Ishikawa (cell line): ENCODE measurements at regions not wholly inside any gene's neighbourhood (a gene's known extent, or its start where the extent isn't known, plus 50 kb on each side); places are given as distances from the start of the nearest gene placed in this dataset.

Source experiments
- CEBPB ChIP-seq: IDR thresholded peaks from 2 replicates; pipeline ENCODE4 v1.6.1; 2012
- CREB1 ChIP-seq: IDR thresholded peaks from 2 replicates; pipeline ENCODE4 v1.6.1; 2012; ENCODE audit warnings: low read depth
- EGR1 ChIP-seq: IDR thresholded peaks from 2 replicates; pipeline ENCODE4 v1.6.1; 2012
- EP300 ChIP-seq: IDR thresholded peaks from 2 replicates; pipeline ENCODE4 v1.6.1; 2012; ENCODE audit warnings: borderline replicate concordance
- FOXM1 ChIP-seq: IDR thresholded peaks from 2 replicates; pipeline ENCODE4 v1.6.1; 2012; ENCODE audit warnings: low read depth, borderline replicate concordance
- NFIC ChIP-seq: IDR thresholded peaks from 2 replicates; pipeline ENCODE4 v1.6.1; 2012
- RAD21 ChIP-seq: IDR thresholded peaks from 2 replicates; pipeline ENCODE4 v1.6.1; 2012; ENCODE audit warnings: low read depth
- TAF1 ChIP-seq: IDR thresholded peaks from 2 replicates; pipeline ENCODE4 v1.6.1; 2012; ENCODE audit warnings: low read depth, mild to moderate bottlenecking
- TCF12 ChIP-seq: IDR thresholded peaks from 2 replicates; pipeline ENCODE4 v1.6.1; 2012; ENCODE audit warnings: low read depth
- TEAD4 ChIP-seq: IDR thresholded peaks from 2 replicates; pipeline ENCODE4 v1.6.1; 2012
- YY1 ChIP-seq: IDR thresholded peaks from 2 replicates; pipeline ENCODE4 v1.6.1; 2012; ENCODE audit warnings: low read depth
- ZBTB7A ChIP-seq: IDR thresholded peaks from 2 replicates; pipeline ENCODE4 v1.6.1; 2012; ENCODE audit warnings: low read depth
- TF ChIP-seq, protein P1 (sequence below): IDR thresholded peaks from 2 replicates; pipeline ENCODE4 v1.6.1; 2012
- TF ChIP-seq, protein P2 (sequence below): IDR thresholded peaks from 2 replicates; pipeline ENCODE4 v1.6.1; 2012; ENCODE audit warnings: low read depth, mild to moderate bottlenecking
- TF ChIP-seq, protein P3 (sequence below): IDR thresholded peaks from 2 replicates; pipeline ENCODE4 v1.6.1; 2012

DNA sequence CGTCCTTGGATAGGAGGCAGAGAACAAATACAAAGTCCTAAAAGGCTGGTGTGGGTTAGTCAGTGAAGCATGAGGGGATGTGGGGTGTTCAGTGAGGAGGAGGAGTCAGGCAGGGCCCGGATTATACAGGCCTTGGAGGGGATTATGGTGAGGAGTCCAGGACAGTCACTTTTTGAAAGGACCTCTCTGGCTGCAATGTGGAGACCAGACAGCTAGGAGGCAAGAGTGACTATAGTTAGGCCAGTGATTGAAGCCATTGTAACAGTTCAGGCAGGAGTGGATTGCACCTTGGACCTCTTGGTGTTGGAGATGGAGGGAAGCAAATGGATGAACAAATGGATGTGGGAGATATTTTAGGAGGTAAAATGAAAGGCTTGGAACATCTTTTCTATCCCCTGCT lies 115.8 kb downstream of the C1orf94 start:
- TF ChIP-seq ZBTB7A (no peak), TCF12 (no peak), NFIC (no peak), FOXM1 (no peak), YY1 (no peak), RAD21 (no peak), CREB1 (no peak), CEBPB (no peak), TAF1 (no peak), EP300 (no peak), TEAD4 (no peak), EGR1 (no peak)
- TF ChIP-seq, protein P1, sequence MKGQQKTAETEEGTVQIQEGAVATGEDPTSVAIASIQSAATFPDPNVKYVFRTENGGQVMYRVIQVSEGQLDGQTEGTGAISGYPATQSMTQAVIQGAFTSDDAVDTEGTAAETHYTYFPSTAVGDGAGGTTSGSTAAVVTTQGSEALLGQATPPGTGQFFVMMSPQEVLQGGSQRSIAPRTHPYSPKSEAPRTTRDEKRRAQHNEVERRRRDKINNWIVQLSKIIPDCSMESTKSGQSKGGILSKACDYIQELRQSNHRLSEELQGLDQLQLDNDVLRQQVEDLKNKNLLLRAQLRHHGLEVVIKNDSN = no peak
- TF ChIP-seq, protein P2, sequence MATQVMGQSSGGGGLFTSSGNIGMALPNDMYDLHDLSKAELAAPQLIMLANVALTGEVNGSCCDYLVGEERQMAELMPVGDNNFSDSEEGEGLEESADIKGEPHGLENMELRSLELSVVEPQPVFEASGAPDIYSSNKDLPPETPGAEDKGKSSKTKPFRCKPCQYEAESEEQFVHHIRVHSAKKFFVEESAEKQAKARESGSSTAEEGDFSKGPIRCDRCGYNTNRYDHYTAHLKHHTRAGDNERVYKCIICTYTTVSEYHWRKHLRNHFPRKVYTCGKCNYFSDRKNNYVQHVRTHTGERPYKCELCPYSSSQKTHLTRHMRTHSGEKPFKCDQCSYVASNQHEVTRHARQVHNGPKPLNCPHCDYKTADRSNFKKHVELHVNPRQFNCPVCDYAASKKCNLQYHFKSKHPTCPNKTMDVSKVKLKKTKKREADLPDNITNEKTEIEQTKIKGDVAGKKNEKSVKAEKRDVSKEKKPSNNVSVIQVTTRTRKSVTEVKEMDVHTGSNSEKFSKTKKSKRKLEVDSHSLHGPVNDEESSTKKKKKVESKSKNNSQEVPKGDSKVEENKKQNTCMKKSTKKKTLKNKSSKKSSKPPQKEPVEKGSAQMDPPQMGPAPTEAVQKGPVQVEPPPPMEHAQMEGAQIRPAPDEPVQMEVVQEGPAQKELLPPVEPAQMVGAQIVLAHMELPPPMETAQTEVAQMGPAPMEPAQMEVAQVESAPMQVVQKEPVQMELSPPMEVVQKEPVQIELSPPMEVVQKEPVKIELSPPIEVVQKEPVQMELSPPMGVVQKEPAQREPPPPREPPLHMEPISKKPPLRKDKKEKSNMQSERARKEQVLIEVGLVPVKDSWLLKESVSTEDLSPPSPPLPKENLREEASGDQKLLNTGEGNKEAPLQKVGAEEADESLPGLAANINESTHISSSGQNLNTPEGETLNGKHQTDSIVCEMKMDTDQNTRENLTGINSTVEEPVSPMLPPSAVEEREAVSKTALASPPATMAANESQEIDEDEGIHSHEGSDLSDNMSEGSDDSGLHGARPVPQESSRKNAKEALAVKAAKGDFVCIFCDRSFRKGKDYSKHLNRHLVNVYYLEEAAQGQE = no peak
- TF ChIP-seq, protein P3, sequence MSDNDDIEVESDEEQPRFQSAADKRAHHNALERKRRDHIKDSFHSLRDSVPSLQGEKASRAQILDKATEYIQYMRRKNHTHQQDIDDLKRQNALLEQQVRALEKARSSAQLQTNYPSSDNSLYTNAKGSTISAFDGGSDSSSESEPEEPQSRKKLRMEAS = no peak

GRCh38 chr1:34296059-34296458 lies 119.4 kb downstream of the C1orf94 start:
- TF ChIP-seq TEAD4 (no peak), FOXM1 (no peak), EGR1 (no peak), RAD21 (no peak), EP300 (no peak), TAF1 (no peak), CREB1 (no peak), TCF12 (no peak), NFIC (no peak)
- TF ChIP-seq, protein P2 = no peak

- TF ChIP-seq, protein P3 = no peak
- TF ChIP-seq, protein P2 = no peak
- no peak for TF ChIP-seq TCF12
- TF ChIP-seq FOXM1 = no peak
- no peak for TF ChIP-seq TEAD4
Measured at GRCh38 chr1:34302798-34303197, 126.1 kb downstream of the C1orf94 start.

GRCh38 chr1:34303218-34303617 lies 126.5 kb downstream of the C1orf94 start:
- TF ChIP-seq, protein P3 = no peak
- no peak for TF ChIP-seq FOXM1
- TF ChIP-seq TCF12 = no peak
- no peak for TF ChIP-seq TAF1
- no peak for TF ChIP-seq NFIC
- TF ChIP-seq CREB1 = no peak
- TF ChIP-seq EP300 = no peak
- no peak for TF ChIP-seq RAD21
- TF ChIP-seq, protein P1 = no peak
- TF ChIP-seq CEBPB = no peak
- TF ChIP-seq TEAD4 = no peak
- no peak for TF ChIP-seq YY1
- no peak for TF ChIP-seq EGR1
- no peak for TF ChIP-seq ZBTB7A
- TF ChIP-seq, protein P2 = no peak
